Tibial nerve (tissue), 4 donors: ENCODE measurements at regions not wholly inside any gene's neighbourhood (a gene's known extent, or its start where the extent isn't known, plus 50 kb on each side); places are given as distances from the start of the nearest gene placed in this dataset.

Experiments used
- DNase-seq, 2 donors: peaks; one replicate each; pipeline ENCODE4 v3.0.0-alpha.2; 2019; ENCODE audit warnings: low spot score in 2 of 2
- H3K27ac ChIP-seq, 4 donors: fragments of 200-600 bp; sonication (generic) in 3 of 4; one replicate each; pipeline ENCODE4 v1.5.1; 2017 to 2019; ENCODE audit warnings: mild to moderate bottlenecking in 1 of 4
- H3K27me3 ChIP-seq, 2 donors: fragments of 200-600 bp; sonication (generic) in 1 of 2; one replicate each; pipeline versions ENCODE4 v1.5.1 to v1.6.0; 2017 to 2019
- H3K36me3 ChIP-seq, 3 donors: fragments of 200-600 bp; sonication (generic); one replicate each; pipeline ENCODE4 v1.5.1; 2018 to 2019
- H3K4me1 ChIP-seq, 4 donors: fragments of 200-600 bp; sonication (generic) in 3 of 4; one replicate each; pipeline ENCODE4 v1.5.1; 2017 to 2019
- H3K4me3 ChIP-seq, 4 donors: fragments of 200-600 bp; sonication (generic) in 3 of 4; one replicate each; pipeline ENCODE4 v1.5.1; 2017 to 2019; ENCODE audit warnings: mild to moderate bottlenecking in 1 of 4, moderate library complexity in 1 of 4
- H3K9me3 ChIP-seq, 4 donors: fragments of 200-600 bp; sonication (generic) in 3 of 4; one replicate each; pipeline ENCODE4 v1.5.1; 2017 to 2019
- CTCF ChIP-seq, 5 experiments: fragments of 200-600 bp in 3 of 5; fragments of 450-650 bp in 2 of 5; sonication (generic) in 3 of 5; IDR thresholded peaks; one replicate each; pipeline ENCODE4 v1.5.1; 2016 to 2019; ENCODE audit warnings: antibody characterized with exemption in 5 of 5, mild to moderate bottlenecking in 3 of 5, moderate library complexity in 2 of 5
- EP300 ChIP-seq, 2 donors: sonication (generic); formaldehyde crosslinking; IDR thresholded peaks; one replicate each; pipeline ENCODE4 v1.6.1; 2017; ENCODE audit warnings: antibody characterized with exemption in 2 of 2, mild to moderate bottlenecking in 1 of 2
- POLR2A ChIP-seq, 2 donors: fragments of 450-650 bp; IDR thresholded peaks; one replicate each; pipeline ENCODE4 v1.6.1; 2017; ENCODE audit warnings: antibody characterized with exemption in 2 of 2, mild to moderate bottlenecking in 2 of 2, moderate library complexity in 2 of 2
- WGBS, 2 donors: methylation state at CpG; one replicate each; pipeline ENCODE4 v1.1.5; 2018; 5-methylcytosine and 5-hydroxymethylcytosine counted together

GRCh38 chr7:136292365-136292764, 315.2 kb upstream of the MTPN start:
- H3K4me1 ChIP-seq, result no peaks in the 10 kb centered on the region
- no peak overlapping the region for H3K27ac ChIP-seq
- TF ChIP-seq EP300 (IDR thresholded peaks at IDR 0.05) (no peak), POLR2A (IDR thresholded peaks at IDR 0.05) (no peak), CTCF (IDR thresholded peaks at IDR 0.05) (no peak)
- no peaks in the 10 kb centered on the region for H3K27me3 ChIP-seq
- DNase-seq, result no peak
- no peaks in the 10 kb centered on the region for H3K36me3 ChIP-seq
- no peaks in the 10 kb centered on the region for H3K9me3 ChIP-seq
- no peak overlapping the region for H3K4me3 ChIP-seq

- H3K36me3 ChIP-seq, result no peaks in the 10 kb centered on the region
- no peak overlapping the region for H3K27ac ChIP-seq
- WGBS, 2 donors, result 50 to 79% methylated on average over 1 of the region's 1 CpG
These were observed 313.2 kb upstream of the MTPN start for GRCh38 chr7:136290351-136290750.

GRCh38 chr7:136278057-136278456, 300.9 kb upstream of the MTPN start:
- Histone ChIP-seq H3K9me3 (no peaks in the 10 kb centered on the region), H3K27me3 (no peaks in the 10 kb centered on the region), H3K27ac (no peak overlapping the region), H3K36me3 (no peaks in the 10 kb centered on the region), H3K4me1 (no peaks in the 10 kb centered on the region), H3K4me3 (no peak overlapping the region)
- no peak for DNase-seq
- WGBS, 2 donors, result 25 to 35% methylated on average over 2 of the region's 2 CpGs
- TF ChIP-seq EP300 (IDR thresholded peaks at IDR 0.05) (no peak), POLR2A (IDR thresholded peaks at IDR 0.05) (no peak), CTCF (IDR thresholded peaks at IDR 0.05) (no peak)

More at GRCh38 chr7:136290351-136290750, 313.2 kb upstream of the MTPN start:
- H3K4me1 ChIP-seq, result no peaks in the 10 kb centered on the region
- H3K27me3 ChIP-seq, result no peaks in the 10 kb centered on the region
- H3K9me3 ChIP-seq, result no peaks in the 10 kb centered on the region
- no peak for TF ChIP-seq CTCF (IDR thresholded peaks at IDR 0.05)
- TF ChIP-seq POLR2A (IDR thresholded peaks at IDR 0.05), result no peak
- TF ChIP-seq EP300 (IDR thresholded peaks at IDR 0.05), result no peak
- DNase-seq, result no peak
- no peak overlapping the region for H3K4me3 ChIP-seq

GRCh38 chr7:136275794-136276193, 298.6 kb upstream of the MTPN start:
- no peaks in the 10 kb centered on the region for H3K36me3 ChIP-seq
- H3K27ac ChIP-seq, result no peak overlapping the region
- no peak for DNase-seq
- H3K4me3 ChIP-seq, result no peak overlapping the region
- no peaks in the 10 kb centered on the region for H3K9me3 ChIP-seq
- no peak for TF ChIP-seq EP300 (IDR thresholded peaks at IDR 0.05)
- TF ChIP-seq POLR2A (IDR thresholded peaks at IDR 0.05), result no peak
- no peak for TF ChIP-seq CTCF (IDR thresholded peaks at IDR 0.05)
- H3K27me3 ChIP-seq, result no peaks in the 10 kb centered on the region
- 38 to 41% methylated on average over 3 of the region's 3 CpGs for WGBS, 2 donors
- no peaks in the 10 kb centered on the region for H3K4me1 ChIP-seq

- Histone ChIP-seq H3K4me3 (no peak overlapping the region), H3K4me1 (no peaks in the 10 kb centered on the region), H3K27ac (no peak overlapping the region), H3K36me3 (no peaks in the 10 kb centered on the region), H3K9me3 (no peaks in the 10 kb centered on the region), H3K27me3 (no peaks in the 10 kb centered on the region)
- no peak for DNase-seq
- TF ChIP-seq POLR2A (IDR thresholded peaks at IDR 0.05), result no peak
- no peak for TF ChIP-seq EP300 (IDR thresholded peaks at IDR 0.05)
- TF ChIP-seq CTCF (IDR thresholded peaks at IDR 0.05), result no peak
- 79 to 87% methylated on average over 1 of the region's 1 CpG for WGBS, 2 donors
These were observed 297.6 kb upstream of the MTPN start for GRCh38 chr7:136274636-136275345.
